ENCODE measurements at regions not wholly inside any gene's neighbourhood (a gene's known extent, or its start where the extent isn't known, plus 50 kb on each side); places are given as distances from the start of the nearest gene placed in this dataset.

DNA sequence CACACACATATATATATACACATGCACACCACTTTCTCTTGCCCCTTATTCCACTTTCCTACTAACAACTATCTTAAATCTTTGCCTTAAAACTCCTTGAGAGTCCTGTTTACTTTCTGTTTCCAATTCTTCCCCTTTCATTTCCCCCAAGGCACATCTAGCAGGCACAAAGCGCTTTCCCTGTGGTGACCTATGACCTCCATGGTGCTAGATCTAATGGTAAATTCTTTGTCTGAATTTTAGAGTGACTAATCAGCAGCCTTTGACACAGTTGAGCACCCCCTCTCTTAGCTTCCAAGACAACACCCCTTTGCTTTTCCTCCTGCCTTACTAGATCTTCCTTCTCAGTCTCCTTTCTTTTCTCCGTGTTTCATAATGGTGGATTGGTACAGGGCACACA, 236.4 kb upstream of the TTC29 start:
- no peak for FAIRE-seq
- H2AFZ ChIP-seq (ENCODE audit: low read length) = 0 out of 2 replicates have a peak overlapping the region, but pooled peaks have one; percentile 37

More for the DNA sequence above, 236.4 kb upstream of the TTC29 start:
- no peaks in the 10 kb centered on the region for H3K79me2 ChIP-seq (ENCODE audit: control insufficient read depth in 1 of 2, insufficient read depth in 2 of 2, low read length in 2 of 2)
- H2BK120ac ChIP-seq (replicated peaks; ENCODE audit: low read depth, low read length) = no peak overlapping the region
- H3K14ac ChIP-seq (ENCODE audit: insufficient read length) = no peak overlapping the region
- no peak overlapping the region for H2BK15ac ChIP-seq (ENCODE audit: low read length)
- no peak overlapping the region for H2BK5ac ChIP-seq (ENCODE audit: low read depth, low read length)
- H2BK12ac ChIP-seq (ENCODE audit: low read depth, low read length) = no peak overlapping the region
- H3K23ac ChIP-seq (ENCODE audit: insufficient read length) = no peak overlapping the region
- H3K79me1 ChIP-seq (ENCODE audit: low read depth, low read length) = no peaks in the 10 kb centered on the region
- H3K4me2 ChIP-seq (ENCODE audit: insufficient read depth in 1 of 2, low read depth in 2 of 2, low read length in 2 of 2) = no peak overlapping the region
- TF ChIP-seq FOSL1 (IDR thresholded peaks at IDR 0.05; ENCODE audit: insufficient read depth, low read depth, low read length) (no peak), SRF (IDR thresholded peaks at IDR 0.05; ENCODE audit: low read depth, low read length) (no peak), RAD21 (IDR thresholded peaks at IDR 0.05 in 1 of 2, conservative IDR thresholded peaks at IDR 0.05 in 1 of 2; ENCODE audit: low read depth in 2 of 2, low read length in 2 of 2) (no peak), KDM1A (IDR thresholded peaks at IDR 0.05; ENCODE audit: borderline replicate concordance, low read length) (no peak), RXRA (IDR thresholded peaks at IDR 0.05; ENCODE audit: insufficient read depth, low read depth, low read length) (no peak), SUZ12 (IDR thresholded peaks at IDR 0.05; ENCODE audit: low read length) (no peak), CHD1 (IDR thresholded peaks at IDR 0.05; ENCODE audit: low read depth, low read length) (no peak)
- TF ChIP-seq, protein P1, sequence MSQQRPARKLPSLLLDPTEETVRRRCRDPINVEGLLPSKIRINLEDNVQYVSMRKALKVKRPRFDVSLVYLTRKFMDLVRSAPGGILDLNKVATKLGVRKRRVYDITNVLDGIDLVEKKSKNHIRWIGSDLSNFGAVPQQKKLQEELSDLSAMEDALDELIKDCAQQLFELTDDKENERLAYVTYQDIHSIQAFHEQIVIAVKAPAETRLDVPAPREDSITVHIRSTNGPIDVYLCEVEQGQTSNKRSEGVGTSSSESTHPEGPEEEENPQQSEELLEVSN (IDR thresholded peaks at IDR 0.05) = no peak
- DNase-seq (ENCODE audit: low read depth in 1 of 2, low spot score in 2 of 2) = no peak
- no peaks in the 10 kb centered on the region for H3K36me3 ChIP-seq (ENCODE audit: control insufficient read depth in 2 of 4, insufficient read depth in 4 of 4, low read length in 3 of 4)
- H3K18ac ChIP-seq (ENCODE audit: extremely low read depth, low read length) = no peak overlapping the region
- no peak overlapping the region for H2AK5ac ChIP-seq (ENCODE audit: low read depth, low read length)
- no peak overlapping the region for H4K91ac ChIP-seq (replicated peaks; ENCODE audit: insufficient read length, low read length)
- H3K4me1 ChIP-seq (replicated peaks in 1 of 4; ENCODE audit: control insufficient read depth in 3 of 4, insufficient read depth in 4 of 4, low read length in 3 of 4) = no peaks in the 10 kb centered on the region
- H3K4me3 ChIP-seq (ENCODE audit: extremely low read depth in 1 of 4, insufficient read depth in 2 of 4, low read depth in 3 of 4, low read length in 4 of 4) = no peak overlapping the region
- H3K4ac ChIP-seq (replicated peaks; ENCODE audit: insufficient read length, low read depth, low read length) = no peak overlapping the region
- H2BK20ac ChIP-seq (ENCODE audit: low read length) = no peak overlapping the region
- no peak overlapping the region for H4K8ac ChIP-seq (ENCODE audit: extremely low read depth, insufficient read depth, low read length)
- H4K5ac ChIP-seq (ENCODE audit: insufficient read length, low read depth, low read length) = no peak overlapping the region
- H3K9ac ChIP-seq (replicated peaks in 1 of 4; ENCODE audit: extremely low read depth in 1 of 4, low read depth in 3 of 4, low read length in 3 of 4) = no peak overlapping the region
- 84% methylated on average over 2 of the region's 2 CpGs; no CpG with 5 or more reads in 1 of the 2 experiments for WGBS, 2 experiments (ENCODE audit: extremely low coverage in 1 of 2, insufficient coverage in 1 of 2, insufficient read length in 1 of 2, insufficient replicate concordance in 2 of 2, low coverage in 1 of 2, low lambda C conversion rate in 2 of 2, missing lambda C conversion rate in 1 of 2)
- no peaks in the 10 kb centered on the region for H4K20me1 ChIP-seq (replicated peaks in 1 of 2; ENCODE audit: control insufficient read depth in 1 of 2, insufficient read depth in 2 of 2, low read length in 2 of 2)
- ChIA-PET CTCF (ENCODE audit: partially characterized antibody) (interaction anchor here (1.0 to 1.6 kb wide), 4 partner anchors 9 to 20 kb away, joined by 3 to 4 read pairs (median 4); no protein-coding TSS in a partner anchor), POLR2A (ENCODE audit: partially characterized antibody) (interaction anchor here (0.7 kb wide), 1 partner anchor 689 kb away, joined by 3 read pairs; no protein-coding TSS in a partner anchor)
- no peak overlapping the region for H3K56ac ChIP-seq (replicated peaks; ENCODE audit: insufficient read length, low read depth, low read length)
- peaks cover 2% of the 10 kb centered on the region; the same call in 1 of the 2 replicates for H3K23me2 ChIP-seq (ENCODE audit: low read depth, low read length)
- no peak overlapping the region for H3K27ac ChIP-seq (ENCODE audit: low read depth, low read length)
- no peaks in the 10 kb centered on the region for H3K27me3 ChIP-seq (replicated peaks in 1 of 4; ENCODE audit: control insufficient read depth in 3 of 4, extremely low read depth in 1 of 4, insufficient read depth in 3 of 4, low read length in 3 of 4)
- no peaks in the 10 kb centered on the region for H3K9me3 ChIP-seq (ENCODE audit: insufficient read depth in 2 of 2, low read depth in 1 of 2, low read length in 1 of 2)
